ENCODE measurements at regions not wholly inside any gene's neighbourhood (a gene's known extent, or its start where the extent isn't known, plus 50 kb on each side); places are given as distances from the start of the nearest gene placed in this dataset.
A peak's percentile ranks its signal among the peaks of the same experiment; 100 is the strongest.
"Not testable (repeated sequence)": the region's sequence is repeated elsewhere in the genome, so short reads cannot be mapped to it uniquely, and the experiment has no call there.

DNA sequence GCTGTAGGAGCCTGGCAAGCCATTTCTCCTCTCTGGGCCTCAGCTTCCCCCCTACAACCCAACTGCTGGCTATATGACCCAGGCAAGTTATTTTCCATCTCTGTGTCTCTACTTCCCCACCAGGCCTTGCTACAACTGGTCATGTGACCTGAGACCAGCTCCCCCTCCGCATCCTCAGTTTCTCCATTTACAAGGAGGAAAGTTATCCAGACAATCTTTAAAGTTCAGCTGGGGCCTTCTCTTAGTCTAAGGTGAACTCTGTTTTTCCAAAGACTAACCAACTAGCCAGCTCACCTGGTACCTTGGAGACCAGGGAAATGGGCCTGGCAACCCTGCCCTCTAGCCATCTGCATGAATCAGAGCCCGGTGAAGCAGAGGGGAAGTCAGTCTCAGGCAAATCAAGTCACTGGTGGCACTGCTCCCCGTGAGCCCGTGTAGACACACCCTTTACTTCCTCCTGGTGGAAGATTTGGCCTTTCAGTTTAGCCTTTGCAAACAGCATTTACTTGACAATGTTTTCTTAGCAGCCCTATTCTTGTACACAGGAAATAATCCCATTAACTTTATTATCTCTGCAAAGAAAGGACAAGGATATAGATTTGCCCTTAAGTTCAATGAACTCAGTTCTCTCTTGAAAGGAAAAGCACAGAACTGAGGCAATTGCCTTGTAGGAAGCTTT is 157.7 kb downstream of the VEGFA start:
- peak in 3 of 4 donors; percentile 14 to 46 (median 19) for ATAC-seq
- Histone ChIP-seq H3K36me3 (no peaks in the 10 kb centered on the region), H3K4me1 (peaks cover 5 to 25% (median 16%) of the 10 kb centered on the region in 3 donors), H3K9me3 (no peaks in the 10 kb centered on the region), H3K4me3 (no peak overlapping the region), H3K27ac (peak overlapping the region; percentile 59 to 84 (median 68)), H3K27me3 (no peaks in the 10 kb centered on the region)
- TF ChIP-seq, protein P1, sequence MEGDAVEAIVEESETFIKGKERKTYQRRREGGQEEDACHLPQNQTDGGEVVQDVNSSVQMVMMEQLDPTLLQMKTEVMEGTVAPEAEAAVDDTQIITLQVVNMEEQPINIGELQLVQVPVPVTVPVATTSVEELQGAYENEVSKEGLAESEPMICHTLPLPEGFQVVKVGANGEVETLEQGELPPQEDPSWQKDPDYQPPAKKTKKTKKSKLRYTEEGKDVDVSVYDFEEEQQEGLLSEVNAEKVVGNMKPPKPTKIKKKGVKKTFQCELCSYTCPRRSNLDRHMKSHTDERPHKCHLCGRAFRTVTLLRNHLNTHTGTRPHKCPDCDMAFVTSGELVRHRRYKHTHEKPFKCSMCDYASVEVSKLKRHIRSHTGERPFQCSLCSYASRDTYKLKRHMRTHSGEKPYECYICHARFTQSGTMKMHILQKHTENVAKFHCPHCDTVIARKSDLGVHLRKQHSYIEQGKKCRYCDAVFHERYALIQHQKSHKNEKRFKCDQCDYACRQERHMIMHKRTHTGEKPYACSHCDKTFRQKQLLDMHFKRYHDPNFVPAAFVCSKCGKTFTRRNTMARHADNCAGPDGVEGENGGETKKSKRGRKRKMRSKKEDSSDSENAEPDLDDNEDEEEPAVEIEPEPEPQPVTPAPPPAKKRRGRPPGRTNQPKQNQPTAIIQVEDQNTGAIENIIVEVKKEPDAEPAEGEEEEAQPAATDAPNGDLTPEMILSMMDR (IDR thresholded peaks at IDR 0.05) = no peak
- 50 to 51% methylated on average over 4 of the region's 4 CpGs for WGBS, 2 donors
- FAIRE-seq = no peak
- DNase-seq = peak in 2 of 6 donors; percentile 13 to 48
- intact Hi-C loops (cut with DNase I) = no loop called here

DNA sequence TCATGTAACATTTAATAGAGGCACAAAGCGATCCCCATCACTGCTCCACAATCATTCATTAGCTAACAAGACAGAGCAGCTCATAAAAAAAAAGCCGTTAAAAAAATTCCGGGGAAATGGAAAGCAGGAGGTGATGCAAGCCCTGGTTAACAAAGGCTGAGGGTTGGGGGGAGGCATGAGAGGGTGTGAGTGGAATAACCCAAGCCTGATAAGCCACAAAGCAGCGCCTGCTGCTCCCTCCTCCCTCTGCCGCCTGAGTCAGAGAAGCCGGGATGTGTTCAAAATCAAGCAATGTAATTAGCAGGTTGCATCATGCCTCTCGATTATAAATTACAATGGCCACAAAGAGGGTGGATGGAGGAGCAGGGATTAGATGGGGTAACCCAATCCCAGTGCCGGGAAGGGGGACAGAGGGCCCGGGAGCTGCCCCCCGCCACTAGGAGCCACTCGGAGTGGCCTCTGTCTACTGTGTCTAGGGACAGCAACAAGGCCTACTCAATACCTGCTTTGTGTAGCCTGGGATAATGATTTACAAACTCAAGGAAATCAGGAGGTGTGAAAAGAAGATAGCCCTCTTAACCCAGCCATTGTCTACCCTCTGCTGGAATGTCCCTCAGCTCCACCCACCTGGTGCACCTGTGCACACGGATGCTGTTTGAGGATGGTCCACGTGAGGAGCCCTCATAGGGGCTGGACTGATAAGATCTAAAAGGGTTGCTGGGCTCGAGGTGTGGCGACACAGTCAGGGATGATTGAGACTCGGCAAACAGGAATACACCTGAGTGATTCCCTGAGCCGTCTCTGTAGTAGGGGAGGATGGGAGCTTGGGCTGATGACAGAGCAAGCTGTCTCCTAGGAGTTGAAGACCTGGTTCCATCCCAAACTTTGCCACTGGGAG is 156.9 kb downstream of the VEGFA start:
- Histone ChIP-seq H3K4me3 (no peak overlapping the region), H3K27me3 (no peaks in the 10 kb centered on the region), H3K9me3 (no peaks in the 10 kb centered on the region), H3K36me3 (no peaks in the 10 kb centered on the region), H3K4me1 (peaks cover 5 to 25% (median 16%) of the 10 kb centered on the region in 3 donors), H3K27ac (peak overlapping the region; percentile 59 to 84 (median 68))
- FAIRE-seq = no peak
- peak; percentile 80 to 87 (median 86) for ATAC-seq
- DNase-seq = peak in 5 of 6 donors; percentile 55 to 85 (median 67)
- WGBS, 2 donors = 39% methylated on average over 17 of the region's 17 CpGs
- intact Hi-C loops (cut with DNase I) = no loop called here
- TF ChIP-seq, protein P1 (IDR thresholded peaks at IDR 0.05) = no peak

GRCh38 chr6:43925636-43926139 is 155.7 kb downstream of the VEGFA start:
- H3K9me3 ChIP-seq; intact Hi-C loops (cut with DNase I); FAIRE-seq; H3K27me3 ChIP-seq; ATAC-seq; H3K36me3 ChIP-seq; H3K4me3 ChIP-seq: not testable (repeated sequence)
- H3K27ac ChIP-seq = peak overlapping the region in 3 of 4 donors; percentile 61 to 84 (median 76)
- WGBS, 2 donors = 93 to 94% methylated on average over 7 of the region's 7 CpGs
- H3K4me1 ChIP-seq = peaks cover 5 to 25% (median 16%) of the 10 kb centered on the region in 3 donors
- peak in 1 of 6 donors; percentile 20 for DNase-seq

DNA sequence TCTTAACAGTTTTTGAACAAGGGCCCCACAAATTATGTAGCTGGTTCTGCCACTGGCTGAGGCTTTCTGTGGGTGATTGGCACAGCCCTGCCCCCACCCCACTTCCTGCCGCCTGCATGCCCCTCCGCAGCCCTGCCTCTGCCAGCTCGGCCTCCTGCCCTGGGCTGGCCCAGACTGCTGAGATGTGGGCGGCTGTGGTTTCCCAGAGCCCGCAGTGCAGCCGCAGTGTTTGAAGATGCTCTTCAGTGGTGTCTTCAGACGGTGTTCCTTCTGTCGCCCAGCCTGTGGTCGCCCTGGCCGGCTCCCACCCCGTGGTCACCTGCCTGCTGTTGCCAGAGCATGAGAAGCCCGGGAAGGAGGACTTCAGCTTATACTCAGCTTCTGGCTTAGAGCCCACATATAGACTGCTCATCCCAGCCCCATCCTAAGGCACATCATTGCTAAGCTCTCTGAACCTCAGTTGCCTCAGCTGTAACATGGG is 154.3 kb downstream of the VEGFA start:
- H3K27me3 ChIP-seq = no peaks in the 10 kb centered on the region
- intact Hi-C loops (cut with DNase I) = no loop called here
- ATAC-seq = peak in 2 of 4 donors; percentile 23 to 30
- FAIRE-seq = no peak
- peaks cover 5 to 25% (median 16%) of the 10 kb centered on the region in 3 donors for H3K4me1 ChIP-seq
- H3K4me3 ChIP-seq = no peak overlapping the region
- WGBS, 2 donors = 66 to 74% methylated on average over 12 of the region's 12 CpGs
- no peaks in the 10 kb centered on the region for H3K36me3 ChIP-seq
- no peak overlapping the region for H3K27ac ChIP-seq
- TF ChIP-seq, protein P1 (IDR thresholded peaks at IDR 0.05) = no peak
- H3K9me3 ChIP-seq = no peaks in the 10 kb centered on the region
- DNase-seq = peak in 2 of 6 donors; percentile 51 to 59

Data from pancreas (tissue), 10 donors.